Liver (tissue), 3 donors: ENCODE measurements at regions not wholly inside any gene's neighbourhood (a gene's known extent, or its start where the extent isn't known, plus 50 kb on each side); places are given as distances from the start of the nearest gene placed in this dataset.

Experiments
- JUND ChIP-seq, 2 donors: IDR thresholded peaks; 2 replicates each; pipeline ENCODE4 v1.6.1; 2016; ENCODE audit warnings: antibody characterized with exemption in 2 of 2
- RAD21 ChIP-seq, 2 donors: IDR thresholded peaks; 2 replicates each; pipeline ENCODE4 v1.6.1; 2016; ENCODE audit warnings: antibody characterized with exemption in 2 of 2, mild to moderate bottlenecking in 2 of 2
- SP1 ChIP-seq: IDR thresholded peaks from 2 replicates; pipeline ENCODE4 v1.6.1; 2018; ENCODE audit warnings: antibody characterized with exemption, mild to moderate bottlenecking
- TF ChIP-seq, protein P1 (sequence below): fragments of 150-350 bp; IDR thresholded peaks from 2 replicates; pipeline ENCODE4 v1.5.1; 2017; ENCODE audit warnings: improper control_type of control experiment, low read depth, low read length; ENCODE audit not compliant: missing input control
- donor health status: healthy.
- donor health status: healthy.

DNA sequence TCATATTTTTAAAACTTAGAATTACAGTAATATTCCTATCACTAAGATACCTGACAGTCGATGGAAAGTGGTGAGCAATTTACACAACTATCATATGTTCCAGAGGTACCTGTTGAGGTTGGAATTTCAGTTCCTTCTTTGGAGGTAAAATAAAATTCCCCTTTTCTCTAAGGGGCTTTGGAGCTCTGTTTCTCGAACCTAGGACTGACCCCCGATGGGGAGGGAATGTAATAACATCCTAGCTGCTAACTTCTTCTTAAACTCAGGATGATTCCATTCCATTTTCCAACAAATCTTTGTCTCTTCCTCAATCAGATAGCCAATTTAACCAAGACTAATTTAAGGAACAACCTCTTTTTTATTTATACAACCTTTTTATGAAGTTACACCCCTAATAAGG lies 1069.8 kb downstream of the NLGN4Y start:
- TF ChIP-seq RAD21 (IDR thresholded peaks at IDR 0.05) (no peak), SP1 (no peak), JUND (IDR thresholded peaks at IDR 0.05) (no peak)
- TF ChIP-seq, protein P1, sequence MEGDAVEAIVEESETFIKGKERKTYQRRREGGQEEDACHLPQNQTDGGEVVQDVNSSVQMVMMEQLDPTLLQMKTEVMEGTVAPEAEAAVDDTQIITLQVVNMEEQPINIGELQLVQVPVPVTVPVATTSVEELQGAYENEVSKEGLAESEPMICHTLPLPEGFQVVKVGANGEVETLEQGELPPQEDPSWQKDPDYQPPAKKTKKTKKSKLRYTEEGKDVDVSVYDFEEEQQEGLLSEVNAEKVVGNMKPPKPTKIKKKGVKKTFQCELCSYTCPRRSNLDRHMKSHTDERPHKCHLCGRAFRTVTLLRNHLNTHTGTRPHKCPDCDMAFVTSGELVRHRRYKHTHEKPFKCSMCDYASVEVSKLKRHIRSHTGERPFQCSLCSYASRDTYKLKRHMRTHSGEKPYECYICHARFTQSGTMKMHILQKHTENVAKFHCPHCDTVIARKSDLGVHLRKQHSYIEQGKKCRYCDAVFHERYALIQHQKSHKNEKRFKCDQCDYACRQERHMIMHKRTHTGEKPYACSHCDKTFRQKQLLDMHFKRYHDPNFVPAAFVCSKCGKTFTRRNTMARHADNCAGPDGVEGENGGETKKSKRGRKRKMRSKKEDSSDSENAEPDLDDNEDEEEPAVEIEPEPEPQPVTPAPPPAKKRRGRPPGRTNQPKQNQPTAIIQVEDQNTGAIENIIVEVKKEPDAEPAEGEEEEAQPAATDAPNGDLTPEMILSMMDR = no peak
